HG03064 (cell line): ENCODE measurements at regions not wholly inside any gene's neighbourhood (a gene's known extent, or its start where the extent isn't known, plus 50 kb on each side); places are given as distances from the start of the nearest gene placed in this dataset.
"Not testable (repeated sequence)": the region's sequence is repeated elsewhere in the genome, so short reads cannot be mapped to it uniquely, and the experiment has no call there.

Source experiments
- ATAC-seq: cut with Tn5 transposase; IDR thresholded peaks from one replicate; pipeline ENCODE4 v1.9.1; 2021; ENCODE audit warnings: low read depth; ENCODE audit not compliant: unreplicated experiment

DNA sequence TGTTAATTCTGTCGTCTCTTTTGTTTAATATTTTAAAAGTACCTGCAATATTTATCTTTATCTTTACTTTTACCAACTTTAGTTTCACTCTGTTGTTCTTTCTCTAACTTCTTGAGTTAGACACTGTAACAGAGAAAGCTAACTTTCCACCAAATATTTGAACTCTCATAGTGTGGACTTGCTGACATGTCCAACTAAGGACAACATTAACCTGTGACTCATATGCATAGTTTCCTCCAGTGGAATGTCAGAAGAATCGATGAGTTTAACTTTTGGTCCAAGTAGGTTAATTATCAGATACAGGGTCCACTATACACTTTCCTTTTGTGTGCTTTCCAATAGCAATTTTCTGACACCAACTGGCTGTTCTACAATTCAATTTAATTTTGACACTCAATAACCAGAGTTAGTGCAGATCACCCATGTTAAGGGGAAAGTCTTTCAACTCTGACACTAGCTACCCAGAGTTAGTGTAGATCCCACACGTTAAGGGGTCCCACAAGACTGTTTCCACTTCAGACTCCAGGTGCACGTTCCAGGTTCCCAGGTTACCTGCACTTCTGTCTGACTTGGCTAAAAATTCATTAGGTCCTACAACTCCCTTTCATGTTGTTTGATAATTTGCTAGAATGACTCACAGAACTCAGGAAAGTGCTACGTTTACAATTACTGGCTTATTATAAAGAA is 559.0 kb upstream of the AMOT start:
- ATAC-seq, result no peak

DNA sequence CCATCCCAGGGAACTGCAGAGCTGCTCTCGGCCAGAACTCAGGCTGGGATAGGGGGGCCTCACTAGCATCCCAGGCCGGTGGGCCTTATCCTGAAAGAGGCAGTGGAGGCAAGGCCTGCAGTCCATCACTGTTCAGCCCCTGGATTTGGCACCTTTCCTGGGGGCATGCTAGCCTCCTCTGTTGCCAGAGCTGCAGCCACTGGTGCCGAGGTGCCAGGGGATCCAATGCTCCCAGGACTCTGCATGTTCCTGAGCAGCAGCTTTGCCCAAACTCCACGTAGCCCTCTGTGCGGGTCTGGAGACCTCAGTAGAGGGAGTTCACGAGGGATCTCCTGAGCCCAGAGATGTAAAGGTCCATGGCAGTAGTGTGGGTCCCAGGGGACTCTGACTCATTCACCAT is 551.7 kb upstream of the AMOT start:
- no peak for ATAC-seq

DNA sequence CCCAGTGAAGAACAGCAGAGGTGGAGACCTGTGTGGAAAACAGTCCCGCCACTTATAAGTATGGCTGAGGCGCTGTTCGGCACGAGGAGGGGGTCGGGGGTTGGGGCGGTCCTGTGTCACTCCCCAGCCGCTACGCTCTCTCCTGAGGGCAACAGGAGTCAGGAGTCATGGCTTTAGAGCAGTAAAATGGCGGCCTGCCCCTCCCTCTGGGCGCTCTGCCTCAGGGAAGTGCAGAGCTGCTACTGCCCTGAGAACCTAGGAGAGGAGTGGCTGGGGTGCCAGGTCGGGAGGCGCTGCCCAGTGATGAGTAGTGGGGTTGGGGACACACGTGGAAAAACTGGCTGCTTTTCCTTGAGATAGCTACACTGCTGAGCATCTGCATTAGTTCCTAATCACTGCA is 551.2 kb upstream of the AMOT start:
- no peak for ATAC-seq

DNA sequence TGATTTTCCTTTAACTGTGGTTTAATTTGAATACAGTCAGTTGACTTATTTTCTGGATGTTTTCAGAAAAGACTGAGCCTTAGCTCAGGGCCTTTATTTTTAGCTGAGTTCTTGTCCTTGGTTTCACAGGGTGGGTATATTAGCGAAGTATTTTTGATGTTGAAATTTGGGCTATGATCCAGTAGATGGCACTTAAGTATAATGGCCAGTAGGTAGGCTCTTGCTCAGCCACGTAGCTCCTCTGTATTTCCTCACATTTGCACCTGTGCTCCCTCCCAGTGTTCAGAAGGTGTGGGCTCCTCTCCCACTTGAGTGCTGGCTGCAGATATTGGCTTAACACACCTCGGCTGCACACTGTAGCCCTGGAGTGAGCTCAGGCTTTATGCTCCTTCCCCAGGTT is 549.9 kb upstream of the AMOT start:
- ATAC-seq, result no peak

DNA sequence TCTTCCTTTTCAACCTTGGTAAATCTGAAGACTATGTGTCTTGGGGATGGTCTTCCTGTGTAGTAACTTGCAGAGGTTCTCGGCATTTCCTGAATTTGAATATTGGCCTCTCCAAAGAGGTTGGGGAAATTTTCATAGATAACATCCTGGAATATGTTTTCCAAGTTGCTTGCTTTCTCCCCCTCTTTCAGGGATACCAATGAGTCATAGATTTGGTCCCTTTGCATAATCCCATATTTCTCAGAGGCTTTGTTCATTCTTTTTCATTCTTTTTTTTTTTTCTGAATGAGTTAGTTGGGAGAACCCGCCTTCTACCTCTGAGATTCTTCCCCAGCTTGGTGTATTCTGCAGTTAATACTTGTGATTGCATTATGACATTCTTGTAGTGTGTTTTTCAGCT is 549.2 kb upstream of the AMOT start:
- no peak for ATAC-seq

DNA sequence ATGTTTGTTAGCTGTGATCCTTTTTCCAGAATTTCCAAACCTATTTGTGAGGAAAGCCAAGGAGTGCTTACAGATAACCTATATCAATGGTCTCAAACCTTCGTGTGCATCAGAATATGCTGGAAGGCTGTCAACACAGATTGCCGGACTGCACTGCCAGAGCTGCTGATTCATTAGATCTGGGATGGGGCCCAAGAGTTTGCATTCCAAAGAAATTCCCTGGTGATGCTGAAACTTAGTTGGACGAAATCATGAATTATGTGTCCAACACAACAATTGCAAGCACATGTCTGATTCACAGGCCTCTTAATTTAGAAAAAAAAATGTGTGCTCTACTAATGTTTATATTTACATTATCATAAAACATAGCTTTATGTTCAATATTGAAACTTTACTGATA is 544.0 kb upstream of the AMOT start:
- ATAC-seq, result no peak

DNA sequence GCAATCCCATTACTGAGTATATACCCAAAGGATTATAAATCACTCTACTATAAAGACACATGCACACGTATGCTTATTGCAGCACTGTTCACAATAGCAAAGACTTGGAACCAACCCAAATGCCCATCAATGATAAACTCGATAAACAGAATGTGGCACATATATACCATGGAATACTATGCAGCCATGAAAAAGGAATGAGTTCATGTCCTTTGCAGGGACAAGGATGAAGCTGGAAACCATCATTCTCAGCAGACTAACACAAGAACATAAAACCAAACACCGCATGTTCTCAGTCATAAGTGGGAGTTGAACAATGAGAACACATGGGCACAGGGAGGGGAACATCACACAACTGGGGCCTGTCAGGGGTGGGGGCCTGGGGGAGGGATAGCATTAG is 532.8 kb upstream of the AMOT start:
- not testable (repeated sequence) for ATAC-seq

DNA sequence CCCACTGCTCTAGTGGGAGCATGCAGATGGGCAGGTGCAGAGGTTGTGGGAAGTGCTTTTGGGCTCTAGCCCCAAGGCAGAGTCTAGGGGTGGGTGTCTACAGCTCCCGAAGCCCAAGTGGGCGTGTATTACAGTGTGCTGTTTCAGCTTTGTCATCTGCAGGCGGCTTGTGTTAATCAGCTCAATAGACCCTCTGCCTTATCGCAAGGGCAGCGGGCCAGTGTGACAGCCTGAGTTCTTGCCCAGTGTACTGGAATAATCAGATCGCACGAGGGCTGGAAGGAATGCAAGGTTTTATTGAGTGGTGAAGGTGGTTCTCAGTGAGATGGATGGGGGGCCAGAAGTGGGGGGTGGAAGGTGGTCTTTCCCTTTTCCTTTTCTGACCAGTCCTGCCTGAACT is 529.4 kb upstream of the AMOT start:
- no peak for ATAC-seq

DNA sequence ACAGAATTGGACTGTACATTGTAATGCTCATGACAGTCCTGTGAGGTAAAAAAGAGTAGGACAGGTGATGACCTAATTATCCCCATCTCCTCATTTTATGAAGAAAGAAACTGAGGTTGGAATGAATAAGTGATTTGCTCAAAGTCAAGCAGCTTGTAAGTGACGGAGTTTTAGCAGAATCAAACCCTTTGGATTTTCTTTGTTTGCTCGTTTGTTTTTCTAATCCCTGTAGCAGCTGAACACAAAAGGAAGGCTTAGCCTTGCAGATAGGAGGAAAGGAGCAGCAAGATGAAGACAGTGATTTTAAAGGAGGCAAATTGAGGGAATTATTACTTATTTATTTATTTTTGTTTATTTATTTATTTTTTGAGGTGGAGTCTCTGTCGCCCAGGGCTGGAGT is 528.4 kb upstream of the AMOT start:
- no peak for ATAC-seq

DNA sequence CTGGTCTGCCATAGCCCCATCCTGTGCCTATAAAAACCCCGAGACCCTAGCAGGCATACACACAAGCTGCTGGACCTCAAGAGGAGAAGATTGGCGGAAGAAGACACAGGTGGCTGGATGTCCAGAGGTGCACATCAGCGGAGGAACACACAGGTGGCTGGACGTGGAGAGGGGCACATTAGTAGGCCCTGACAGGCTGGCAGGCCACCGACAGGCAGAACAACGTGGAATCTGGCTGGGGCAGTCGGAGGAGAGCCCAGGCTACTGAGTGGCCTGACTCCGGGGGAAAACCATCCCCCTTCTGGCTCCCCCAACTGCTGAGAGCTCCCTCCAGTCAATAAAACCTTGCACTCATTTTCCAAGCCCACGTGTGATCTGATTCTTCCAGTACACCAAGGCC is 512.5 kb upstream of the AMOT start:
- no peak for ATAC-seq

DNA sequence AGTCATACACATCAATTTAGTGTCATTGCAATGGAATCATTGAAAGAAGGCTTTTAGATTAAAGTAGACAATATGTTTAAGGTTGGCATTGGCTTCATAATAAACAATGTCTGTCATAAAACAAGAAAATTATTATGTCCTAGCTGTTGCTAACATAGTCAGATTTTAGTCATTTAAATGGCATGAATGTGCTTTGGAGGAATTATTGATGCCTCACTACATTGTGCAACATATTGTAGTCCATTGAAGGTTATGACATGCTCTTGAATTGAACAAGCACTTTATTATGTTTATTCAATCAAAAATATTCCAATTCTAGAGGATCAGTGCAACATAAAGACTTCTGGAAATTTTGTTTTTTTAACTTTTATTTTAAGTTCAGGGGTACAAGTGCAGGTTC is 489.8 kb upstream of the AMOT start:
- ATAC-seq, result no peak

DNA sequence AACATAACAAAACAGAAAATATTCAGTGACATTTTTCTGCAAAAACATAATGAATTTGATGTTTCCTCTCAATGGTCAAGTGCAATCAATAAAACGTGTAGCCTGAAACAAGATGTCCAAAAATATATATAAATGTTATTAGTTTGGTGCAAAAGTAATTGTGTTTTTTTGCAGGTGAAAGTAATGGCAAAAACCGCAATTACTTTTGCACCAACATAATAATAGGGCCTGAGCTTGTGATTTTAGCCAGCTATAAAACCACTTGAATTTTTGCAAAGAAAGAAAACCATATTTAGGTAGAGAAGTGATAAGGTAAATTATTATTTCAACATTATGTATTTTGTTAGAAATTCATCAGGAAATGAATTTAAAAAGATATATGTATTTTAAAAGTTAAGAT is 475.3 kb upstream of the AMOT start:
- no peak for ATAC-seq

DNA sequence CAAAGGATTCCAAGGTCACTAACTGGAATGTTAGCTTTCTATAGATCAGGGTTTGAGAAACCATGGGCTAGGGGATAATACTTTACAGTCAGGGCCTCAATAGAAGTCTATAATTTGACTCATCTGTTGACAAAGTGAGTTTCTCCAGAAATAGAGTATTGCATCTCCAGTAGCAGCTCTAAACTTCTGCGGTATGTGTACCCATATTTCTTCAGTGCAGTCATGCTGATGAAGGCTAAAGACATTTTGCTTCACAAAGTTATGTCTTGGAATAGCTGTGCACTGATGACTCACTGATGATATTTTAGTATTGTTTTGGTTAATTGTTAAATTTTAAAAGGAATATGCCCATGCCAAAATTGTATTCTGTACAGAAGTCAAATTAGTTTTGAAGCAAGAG is 464.9 kb upstream of the AMOT start:
- ATAC-seq, result no peak

DNA sequence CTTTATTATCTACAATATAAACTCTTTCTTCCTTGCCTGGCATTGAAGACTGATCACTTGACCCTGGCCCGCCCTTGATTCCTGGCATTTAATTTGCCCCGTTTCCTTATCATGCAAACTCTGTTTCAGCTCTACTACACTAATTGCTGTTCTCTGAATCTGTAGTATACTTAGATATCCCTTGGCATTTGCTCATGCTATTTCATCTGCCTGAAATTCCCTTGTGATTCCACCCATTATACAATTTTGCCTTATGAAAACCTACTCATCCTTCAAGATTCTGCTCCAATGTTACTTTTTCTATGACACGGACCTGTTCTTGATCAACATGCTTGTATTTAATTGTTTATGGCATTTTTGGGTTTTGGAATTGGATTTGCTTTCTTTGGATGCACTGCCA is 459.9 kb upstream of the AMOT start:
- no peak for ATAC-seq

DNA sequence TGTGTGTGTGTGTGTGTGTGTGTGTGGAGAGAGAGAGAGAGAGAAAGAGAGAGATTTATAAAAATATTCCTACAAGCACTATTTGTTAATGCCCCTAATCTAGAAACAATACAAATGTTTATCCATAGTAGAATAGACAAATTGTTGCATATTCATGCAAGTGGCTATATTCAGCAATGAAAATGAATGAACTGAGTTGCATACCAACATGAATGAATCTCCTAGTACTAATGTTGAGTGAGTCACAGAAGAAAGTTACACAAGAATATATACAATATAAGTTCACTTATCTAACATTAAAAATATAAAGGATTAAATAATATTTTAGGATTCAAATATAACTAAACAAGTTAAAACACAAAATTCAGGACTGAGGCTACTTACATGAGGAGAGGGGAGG is 456.8 kb upstream of the AMOT start:
- no peak for ATAC-seq

DNA sequence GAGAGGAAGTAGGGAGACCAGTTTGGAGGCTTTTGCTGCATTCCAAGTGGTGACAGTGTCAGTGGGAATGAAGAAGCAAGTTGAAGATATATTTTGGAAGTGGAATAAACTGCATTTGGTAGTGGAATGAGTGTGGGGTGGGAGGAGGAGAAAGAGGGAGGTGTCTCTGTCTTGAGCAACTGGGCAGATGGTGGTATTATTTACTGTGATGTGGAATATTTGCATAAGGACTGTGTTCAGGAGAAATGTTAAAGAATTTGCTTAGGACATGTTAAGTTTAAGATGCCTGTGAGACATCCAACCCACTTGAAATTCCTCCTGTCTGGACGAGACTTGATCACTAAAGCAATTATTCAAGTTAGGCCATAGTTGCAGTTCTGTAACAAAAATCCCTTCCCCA is 448.9 kb upstream of the AMOT start:
- no peak for ATAC-seq

DNA sequence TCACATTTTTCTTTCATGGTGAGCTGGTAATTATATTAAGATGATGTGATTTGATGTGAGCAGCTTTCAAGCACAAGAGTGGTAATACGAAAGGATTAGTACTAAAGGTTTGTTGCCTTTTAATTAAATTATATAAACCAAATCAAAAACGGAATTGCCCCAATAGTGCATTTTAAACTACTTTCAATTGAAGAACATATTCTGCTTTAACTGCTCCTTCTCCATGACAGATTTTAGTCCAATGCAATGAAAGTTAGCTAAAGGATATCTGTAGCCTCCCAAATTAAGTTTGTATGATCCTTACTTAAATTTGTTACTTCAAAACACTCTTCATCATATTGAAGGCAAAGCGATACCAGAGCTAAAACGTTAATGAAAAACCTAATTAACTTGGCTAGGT is 447.1 kb upstream of the AMOT start:
- ATAC-seq, result no peak

DNA sequence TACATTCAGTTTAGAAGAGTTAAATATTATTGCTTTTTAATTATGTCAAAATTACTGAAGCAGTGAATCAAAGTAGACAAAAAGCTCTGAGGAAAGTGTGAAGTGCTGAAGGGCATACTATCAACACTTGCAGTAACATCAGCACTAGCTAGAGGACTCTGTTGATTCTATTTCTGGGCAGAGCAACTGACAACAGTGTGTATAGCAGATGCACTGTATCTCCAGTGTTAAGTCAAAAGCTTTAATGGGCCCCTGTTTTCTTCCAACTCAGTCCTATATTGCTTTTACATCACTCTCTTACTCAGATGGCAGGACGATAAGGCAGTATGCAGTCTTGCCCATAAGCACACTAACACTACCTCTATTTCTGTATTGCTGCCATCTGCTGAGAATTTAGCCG is 435.2 kb upstream of the AMOT start:
- ATAC-seq, result no peak

DNA sequence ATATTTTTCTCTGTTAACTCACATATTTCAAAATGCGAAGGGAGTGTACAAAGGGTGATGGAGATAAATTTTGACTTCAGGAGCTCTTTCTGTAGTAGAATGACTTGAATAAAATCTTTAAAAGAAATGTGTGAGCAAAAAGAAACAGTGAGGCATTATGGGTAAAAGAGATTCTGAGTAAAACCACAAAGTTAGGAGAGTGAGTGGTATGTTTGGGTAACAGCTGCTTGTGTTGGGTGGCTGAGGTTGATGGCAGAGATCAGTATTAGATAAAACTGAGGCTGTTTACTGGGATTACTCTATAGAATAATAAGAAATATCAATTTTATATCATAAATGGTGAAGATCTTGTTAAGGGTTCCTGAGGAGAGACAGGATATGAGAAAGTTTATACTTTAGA is 434.2 kb upstream of the AMOT start:
- no peak for ATAC-seq

DNA sequence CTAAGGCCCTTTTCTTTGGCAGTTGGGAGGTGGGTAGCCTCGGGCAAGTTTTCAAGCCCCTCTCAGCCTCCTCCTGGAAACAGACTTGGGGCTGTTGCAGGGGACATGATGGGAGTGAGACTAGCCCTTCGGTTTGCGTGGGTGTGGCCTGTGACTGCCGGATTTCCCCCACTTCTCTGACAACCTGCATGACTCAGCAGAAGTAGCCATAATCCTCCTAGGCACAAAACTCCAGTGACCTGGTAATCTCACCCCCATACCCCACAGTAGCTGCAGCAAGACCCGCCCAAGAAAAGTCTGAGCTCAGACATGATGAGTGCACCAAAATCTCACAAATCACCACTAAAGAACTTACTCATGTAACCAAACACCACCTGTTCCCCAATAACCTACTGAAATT is 433.7 kb upstream of the AMOT start:
- no peak for ATAC-seq

DNA sequence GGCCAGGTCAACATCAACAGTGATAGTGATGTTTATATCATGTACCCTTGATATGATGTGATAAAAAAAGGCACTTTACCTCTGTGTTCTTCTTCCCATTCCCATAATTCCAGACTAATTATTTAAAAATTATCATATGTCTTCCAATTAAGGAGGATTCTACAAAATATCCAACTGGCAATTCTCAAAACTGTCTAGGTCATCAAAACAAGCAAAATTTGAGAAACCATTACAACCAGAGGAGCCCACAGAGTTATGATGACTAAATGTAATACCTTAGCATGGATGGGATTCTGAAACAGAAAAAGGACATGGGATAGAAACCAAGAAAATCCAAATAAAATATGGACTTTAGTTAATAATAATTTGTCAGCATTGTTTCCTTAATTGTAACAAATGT is 428.6 kb upstream of the AMOT start:
- ATAC-seq, result no peak

DNA sequence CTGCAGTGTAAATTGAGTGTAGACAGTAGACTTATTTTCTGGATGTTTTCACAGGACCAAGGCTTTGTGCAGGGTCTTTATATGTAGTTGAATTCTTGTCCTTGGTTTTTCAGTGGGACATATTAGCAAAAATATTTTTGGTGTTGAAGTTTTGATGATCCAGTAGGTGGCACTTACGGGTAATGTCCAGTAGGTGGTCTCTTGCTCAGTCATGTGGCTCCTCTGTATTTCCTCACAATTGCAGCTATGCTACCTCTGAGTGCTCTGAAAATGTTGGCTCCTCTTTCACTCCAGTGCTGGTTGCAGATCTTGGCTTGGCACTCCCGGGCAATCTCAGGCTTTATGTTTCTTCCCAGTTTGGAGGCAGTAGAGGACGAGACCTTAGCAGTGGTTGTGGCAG is 419.8 kb upstream of the AMOT start:
- ATAC-seq, result no peak

DNA sequence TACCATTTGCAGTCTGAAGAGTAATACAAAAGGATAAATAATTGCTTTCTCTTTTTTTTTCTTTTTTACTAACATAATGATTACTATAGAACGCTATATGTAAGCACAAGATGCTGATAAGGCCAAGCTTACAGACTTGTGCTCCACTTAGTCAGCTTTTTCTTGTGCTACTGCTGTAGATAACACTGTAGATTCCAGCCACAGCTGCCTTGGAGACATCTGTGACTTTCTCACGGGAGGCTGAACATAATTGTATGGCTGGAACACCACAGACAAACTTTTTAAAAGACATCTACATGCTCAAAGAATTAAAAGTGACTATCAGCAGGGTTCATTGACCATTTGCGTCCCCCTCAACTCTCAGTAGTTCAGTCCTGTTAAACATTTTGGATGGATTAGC is 381.7 kb upstream of the AMOT start:
- no peak for ATAC-seq
